ENCODE measurements at regions not wholly inside any gene's neighbourhood (a gene's known extent, or its start where the extent isn't known, plus 50 kb on each side); places are given as distances from the start of the nearest gene placed in this dataset.

- TF ChIP-seq, protein P1, sequence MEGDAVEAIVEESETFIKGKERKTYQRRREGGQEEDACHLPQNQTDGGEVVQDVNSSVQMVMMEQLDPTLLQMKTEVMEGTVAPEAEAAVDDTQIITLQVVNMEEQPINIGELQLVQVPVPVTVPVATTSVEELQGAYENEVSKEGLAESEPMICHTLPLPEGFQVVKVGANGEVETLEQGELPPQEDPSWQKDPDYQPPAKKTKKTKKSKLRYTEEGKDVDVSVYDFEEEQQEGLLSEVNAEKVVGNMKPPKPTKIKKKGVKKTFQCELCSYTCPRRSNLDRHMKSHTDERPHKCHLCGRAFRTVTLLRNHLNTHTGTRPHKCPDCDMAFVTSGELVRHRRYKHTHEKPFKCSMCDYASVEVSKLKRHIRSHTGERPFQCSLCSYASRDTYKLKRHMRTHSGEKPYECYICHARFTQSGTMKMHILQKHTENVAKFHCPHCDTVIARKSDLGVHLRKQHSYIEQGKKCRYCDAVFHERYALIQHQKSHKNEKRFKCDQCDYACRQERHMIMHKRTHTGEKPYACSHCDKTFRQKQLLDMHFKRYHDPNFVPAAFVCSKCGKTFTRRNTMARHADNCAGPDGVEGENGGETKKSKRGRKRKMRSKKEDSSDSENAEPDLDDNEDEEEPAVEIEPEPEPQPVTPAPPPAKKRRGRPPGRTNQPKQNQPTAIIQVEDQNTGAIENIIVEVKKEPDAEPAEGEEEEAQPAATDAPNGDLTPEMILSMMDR (conservative IDR thresholded peaks at IDR 0.05) = no peak
- H3K27me3 Mint-ChIP-seq (ENCODE audit: low read depth) = peaks cover 24% of the 10 kb centered on the region
- H3K36me3 Mint-ChIP-seq (ENCODE audit: low read depth) = no peaks in the 10 kb centered on the region
- no peaks in the 10 kb centered on the region for H3K4me1 Mint-ChIP-seq
- no peak overlapping the region for H3K27ac Mint-ChIP-seq (ENCODE audit: unreplicated experiment)
- no peaks in the 10 kb centered on the region for H3K9me3 Mint-ChIP-seq
- DNase-seq (ENCODE audit: low read depth, low spot score) = no peak
- no peak overlapping the region for H3K4me3 Mint-ChIP-seq
These were observed 127.2 kb downstream of the PAX1 start for GRCh38 chr20:21832442-21833385.

DNA sequence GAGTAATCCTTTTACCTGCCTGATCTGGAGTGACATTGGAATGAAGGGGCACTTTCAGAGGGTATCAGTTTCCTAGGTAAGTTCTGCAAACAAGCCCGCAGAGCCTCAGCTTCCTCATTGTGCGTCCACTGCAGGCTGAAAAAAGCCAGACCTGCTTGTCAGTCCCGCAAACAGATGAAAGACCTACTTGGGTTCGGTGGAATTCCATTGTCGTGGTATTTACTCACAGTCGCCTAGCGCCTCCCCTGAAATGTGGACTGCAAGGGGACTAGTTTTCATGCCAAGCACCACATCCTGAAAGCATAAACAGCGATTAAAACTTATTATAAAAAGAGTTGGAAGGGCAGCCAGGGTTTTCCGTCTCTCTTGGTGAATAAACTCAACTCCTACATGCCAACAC is 121.5 kb downstream of the PAX1 start:
- no peak for DNase-seq (ENCODE audit: low read depth, low spot score)
- H3K27me3 Mint-ChIP-seq (ENCODE audit: low read depth) = peaks cover 16% of the 10 kb centered on the region
- no peaks in the 10 kb centered on the region for H3K36me3 Mint-ChIP-seq (ENCODE audit: low read depth)
- H3K27ac Mint-ChIP-seq (ENCODE audit: unreplicated experiment) = no peak overlapping the region
- no peak overlapping the region for H3K4me3 Mint-ChIP-seq
- no peaks in the 10 kb centered on the region for H3K9me3 Mint-ChIP-seq
- TF ChIP-seq, protein P1 (conservative IDR thresholded peaks at IDR 0.05) = no peak
- H3K4me1 Mint-ChIP-seq = no peaks in the 10 kb centered on the region

GRCh38 chr20:21821358-21821757 is 115.9 kb downstream of the PAX1 start:
- TF ChIP-seq, protein P1 (conservative IDR thresholded peaks at IDR 0.05) = no peak
- Mint-ChIP-seq H3K36me3 (ENCODE audit: low read depth) (no peaks in the 10 kb centered on the region), H3K27ac (ENCODE audit: unreplicated experiment) (no peak overlapping the region)

GRCh38 chr20:21820688-21821087 is 115.2 kb downstream of the PAX1 start:
- Mint-ChIP-seq H3K9me3 (no peaks in the 10 kb centered on the region), H3K27ac (ENCODE audit: unreplicated experiment) (no peak overlapping the region), H3K36me3 (ENCODE audit: low read depth) (no peaks in the 10 kb centered on the region), H3K4me3 (no peak overlapping the region), H3K27me3 (ENCODE audit: low read depth) (peaks cover 16% of the 10 kb centered on the region), H3K4me1 (no peaks in the 10 kb centered on the region)
- DNase-seq (ENCODE audit: low read depth, low spot score) = no peak
- TF ChIP-seq, protein P1 (conservative IDR thresholded peaks at IDR 0.05) = no peak

More at GRCh38 chr20:21821358-21821757, 115.9 kb downstream of the PAX1 start:
- H3K27me3 Mint-ChIP-seq (ENCODE audit: low read depth) = peaks cover 19% of the 10 kb centered on the region
- H3K4me1 Mint-ChIP-seq = no peaks in the 10 kb centered on the region
- no peaks in the 10 kb centered on the region for H3K9me3 Mint-ChIP-seq
- no peak for DNase-seq (ENCODE audit: low read depth, low spot score)
- no peak overlapping the region for H3K4me3 Mint-ChIP-seq

- no peak for DNase-seq (ENCODE audit: low read depth, low spot score)
- Mint-ChIP-seq H3K27me3 (ENCODE audit: low read depth) (peaks cover 20% of the 10 kb centered on the region), H3K4me1 (no peaks in the 10 kb centered on the region), H3K27ac (ENCODE audit: unreplicated experiment) (no peak overlapping the region), H3K36me3 (ENCODE audit: low read depth) (no peaks in the 10 kb centered on the region), H3K4me3 (no peak overlapping the region), H3K9me3 (no peaks in the 10 kb centered on the region)
- TF ChIP-seq, protein P1 (conservative IDR thresholded peaks at IDR 0.05) = no peak
These were observed 114.6 kb downstream of the PAX1 start for GRCh38 chr20:21820045-21820444.

Measured in neural crest cell (in vitro differentiated cells).